NCI-H146 (cell line): ENCODE measurements at regions not wholly inside any gene's neighbourhood (a gene's known extent, or its start where the extent isn't known, plus 50 kb on each side); places are given as distances from the start of the nearest gene placed in this dataset.
"Not testable (repeated sequence)": the region's sequence is repeated elsewhere in the genome, so short reads cannot be mapped to it uniquely, and the experiment has no call there.

Experiments
- DNase-seq: peaks from one replicate; lab custom pipeline; 2025; lab: John Stamatoyannopoulos, UW

DNA sequence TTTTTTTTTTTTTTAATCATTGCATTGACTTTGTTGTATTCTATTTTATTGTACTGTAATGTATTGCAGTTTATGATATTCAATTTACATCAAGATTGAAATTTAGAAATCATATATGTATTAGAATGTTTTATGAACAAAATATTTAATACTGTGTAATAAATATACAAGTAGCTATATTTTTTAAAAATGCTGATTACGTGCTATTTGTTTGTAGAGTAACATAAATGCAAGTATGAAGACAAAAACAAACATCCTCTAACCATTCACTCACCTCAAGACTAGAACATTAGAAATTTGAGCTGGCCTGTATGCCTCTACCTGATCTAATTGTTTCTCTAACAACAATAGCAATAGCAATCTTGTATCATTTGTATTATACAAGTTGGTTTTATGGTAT lies 290.3 kb downstream of the GATA3 start:
- no peak for DNase-seq

DNA sequence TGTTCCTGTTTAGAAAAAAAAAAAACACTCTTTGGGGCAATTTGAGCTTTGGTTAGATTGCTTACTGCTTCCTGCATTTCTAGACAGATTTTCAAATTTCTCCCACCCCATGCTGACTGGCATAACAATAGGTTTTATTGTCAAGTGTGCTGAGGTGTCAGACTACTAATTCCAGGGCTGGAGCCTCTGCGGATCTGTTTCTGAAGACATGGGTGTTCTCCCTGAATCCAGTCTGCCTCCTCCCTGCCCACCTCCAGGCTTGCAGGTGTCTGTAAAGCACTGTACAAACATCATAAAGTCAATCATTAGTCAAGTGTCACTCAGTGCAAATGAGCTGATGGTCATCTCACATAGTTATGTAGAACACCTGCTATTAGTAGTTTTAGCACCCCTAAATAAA lies 292.4 kb downstream of the GATA3 start:
- no peak for DNase-seq

DNA sequence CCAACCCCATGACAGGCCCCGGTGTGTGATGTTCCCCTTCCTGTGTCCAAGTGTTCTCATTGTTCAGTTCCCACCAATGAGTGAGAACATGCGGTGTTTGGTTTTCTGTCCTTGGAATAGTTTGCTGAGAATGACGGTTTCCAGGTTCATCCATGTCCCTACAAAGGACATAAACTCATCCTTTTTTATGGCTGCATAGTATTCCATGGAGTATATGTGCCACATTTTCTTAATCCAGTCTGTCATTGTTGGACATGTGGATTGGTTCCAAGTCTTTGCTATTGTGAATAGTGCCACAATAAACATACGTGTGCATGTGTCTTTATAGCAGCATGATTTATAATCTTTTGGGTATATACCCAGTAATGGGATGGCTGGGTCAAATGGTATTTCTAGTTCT lies 293.1 kb downstream of the GATA3 start:
- DNase-seq = not testable (repeated sequence)

DNA sequence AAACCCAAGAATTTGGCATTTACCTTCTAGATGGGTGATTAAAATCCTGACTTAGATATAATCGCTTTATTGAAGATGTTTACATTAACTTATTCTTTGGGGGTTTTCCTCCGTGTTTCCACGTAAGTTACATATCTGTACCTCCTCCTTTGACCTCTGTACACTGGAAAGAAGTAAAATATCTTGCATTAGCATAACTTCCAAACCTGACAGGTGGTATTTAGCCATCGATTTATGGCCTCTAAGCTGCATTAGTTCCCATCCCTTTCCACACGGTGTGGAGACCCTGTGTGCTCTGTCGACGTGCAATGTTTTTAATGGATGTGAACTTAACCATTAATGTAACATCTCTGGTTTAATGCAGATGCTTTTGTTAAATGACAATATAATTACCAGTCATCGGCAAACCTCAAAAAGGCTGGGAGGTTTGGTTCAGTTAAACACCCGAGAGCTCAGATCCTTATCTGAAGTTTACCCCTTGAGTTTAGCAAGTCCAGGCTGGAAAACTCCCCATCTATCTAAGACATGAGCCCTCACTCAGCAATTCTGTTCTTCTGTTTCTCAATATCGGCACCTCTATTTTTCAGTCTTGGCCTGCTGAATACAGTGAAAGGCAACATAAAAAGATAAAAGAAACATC lies 295.2 kb downstream of the GATA3 start:
- no peak for DNase-seq

DNA sequence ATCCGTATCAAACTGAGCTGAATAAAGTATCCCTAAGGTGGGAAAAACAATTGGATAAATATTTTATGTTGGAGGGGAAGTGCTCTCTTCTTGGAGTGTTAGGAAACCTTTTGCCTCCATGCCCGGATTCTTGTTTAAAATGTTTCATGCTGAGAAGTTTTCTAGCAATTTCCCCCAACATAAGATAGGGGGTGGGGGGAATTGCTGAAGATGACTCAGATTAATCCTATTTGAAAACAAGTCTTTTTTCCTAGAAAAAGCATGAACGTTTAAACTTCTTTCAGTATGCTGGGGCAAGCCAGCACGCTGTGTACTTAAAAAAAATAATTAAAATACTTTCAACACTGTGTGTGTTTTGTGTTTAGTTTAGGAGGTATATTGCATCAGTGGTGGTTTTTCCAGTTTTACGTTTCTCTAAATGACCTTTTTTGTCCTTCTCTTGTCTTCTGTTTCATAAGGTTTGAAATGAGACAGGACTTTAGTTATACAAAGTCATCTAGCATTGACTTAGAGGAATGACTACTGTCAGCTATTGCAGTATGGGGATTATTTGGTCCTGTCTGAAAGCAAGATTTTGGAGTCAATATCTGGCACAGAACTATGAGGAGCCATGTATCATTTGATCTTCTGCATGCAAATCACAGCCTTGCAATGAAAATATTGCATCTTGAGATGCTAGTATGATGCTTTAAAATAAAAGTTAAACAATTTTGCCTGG lies 295.9 kb downstream of the GATA3 start:
- DNase-seq = no peak

DNA sequence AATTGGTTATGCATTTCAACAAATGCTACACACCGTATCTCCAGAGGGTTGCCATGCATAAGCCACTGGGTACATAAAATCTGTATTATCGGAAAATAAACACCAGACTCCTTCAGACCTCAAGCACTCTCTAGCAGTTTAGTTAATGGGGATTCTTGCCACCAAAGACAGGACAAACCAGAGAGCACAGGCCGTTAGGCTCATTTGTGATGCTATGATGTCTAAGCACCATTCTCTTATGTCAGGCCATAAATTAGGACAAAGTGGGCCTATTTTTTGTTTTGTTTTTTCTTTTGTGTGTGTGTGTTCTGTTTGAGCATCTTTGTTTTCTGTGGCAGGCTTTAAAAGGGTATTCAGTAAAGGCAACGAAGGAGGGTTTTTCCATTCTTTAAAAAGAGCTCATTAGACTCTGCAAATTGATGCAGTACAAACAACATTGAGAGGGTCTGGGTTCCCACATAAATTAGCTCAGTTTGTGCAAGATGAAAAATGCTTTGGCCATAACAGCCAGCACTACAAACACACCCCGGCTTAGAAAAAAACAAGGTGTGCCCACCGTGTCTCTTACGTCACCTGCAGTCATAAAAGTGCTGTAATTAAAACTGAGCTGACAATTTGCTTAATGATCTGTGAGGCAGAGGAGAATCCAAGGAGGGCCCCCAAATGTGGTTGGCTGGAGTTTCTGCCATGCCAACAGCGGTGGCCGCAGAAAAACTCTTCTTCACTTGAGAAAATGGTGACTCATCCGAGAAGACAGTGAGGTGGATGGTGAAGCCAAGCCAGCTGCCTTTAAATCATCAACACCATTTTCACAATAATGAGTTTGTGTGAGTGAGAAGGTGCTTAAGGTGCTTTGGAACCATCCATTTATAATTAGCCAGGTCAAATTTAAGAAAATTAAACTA lies 297.9 kb downstream of the GATA3 start:
- DNase-seq = no peak

- DNase-seq = no peak
Measured at GRCh38 chr10:8356283-8356682, 301.8 kb downstream of the GATA3 start.

GRCh38 chr10:8359467-8359866 lies 305.0 kb downstream of the GATA3 start:
- DNase-seq = no peak

DNA sequence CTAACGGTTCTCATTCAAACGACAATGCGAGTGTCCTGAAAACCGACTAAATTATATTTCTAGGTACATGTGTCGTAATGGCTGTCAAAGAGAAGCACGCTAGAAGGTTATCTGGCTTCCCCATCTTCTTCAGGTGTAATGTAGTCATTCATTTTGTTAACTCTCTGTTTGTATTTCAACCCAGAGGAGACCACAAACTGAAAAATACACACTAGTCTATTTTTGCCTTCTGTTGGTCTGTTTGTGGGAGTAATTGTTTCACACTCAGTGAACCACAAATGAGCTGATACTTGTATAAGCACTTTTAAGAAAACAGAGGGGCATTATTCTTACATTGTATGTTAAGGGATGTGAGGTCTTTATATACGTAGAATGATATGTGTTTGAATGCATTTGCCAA lies 305.9 kb downstream of the GATA3 start:
- DNase-seq = no peak

GRCh38 chr10:8360814-8361509 lies 306.5 kb downstream of the GATA3 start:
- no peak for DNase-seq

GRCh38 chr10:8361510-8361844 lies 307.0 kb downstream of the GATA3 start:
- no peak for DNase-seq

GRCh38 chr10:8365935-8366911 lies 311.7 kb downstream of the GATA3 start:
- no peak for DNase-seq

DNA sequence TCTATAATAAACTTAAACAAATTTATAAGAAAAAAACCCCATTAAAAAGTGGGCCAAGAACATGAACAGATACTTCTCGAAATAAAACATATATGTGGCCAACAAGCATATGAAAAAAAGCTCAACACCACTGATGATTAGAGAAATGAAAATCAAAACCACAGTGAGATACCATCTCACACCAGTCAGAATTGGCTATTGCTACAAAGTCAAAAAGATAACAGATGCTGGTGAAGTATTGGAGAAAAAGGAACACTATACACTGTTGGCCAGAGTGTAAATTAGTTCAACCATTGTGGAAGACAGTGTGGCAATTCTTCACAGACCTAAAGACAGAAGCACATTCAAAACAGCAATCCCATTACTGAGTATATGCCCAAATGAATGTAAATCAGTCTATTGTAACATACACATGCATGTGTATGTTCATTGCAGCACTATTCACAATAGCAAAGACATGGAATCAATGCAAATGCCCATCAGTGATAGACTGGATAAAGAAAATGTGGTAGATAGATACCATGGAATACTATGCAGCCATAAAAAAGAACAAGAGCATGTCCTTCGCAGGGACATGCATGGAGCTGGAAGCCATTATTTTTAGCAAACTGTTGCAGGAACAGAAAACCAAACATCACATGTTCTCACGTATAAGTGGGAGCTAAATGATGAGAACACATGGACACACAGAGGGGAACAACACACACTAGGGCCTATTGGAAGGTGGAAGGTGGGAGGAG lies 313.4 kb downstream of the GATA3 start:
- DNase-seq = not testable (repeated sequence)

GRCh38 chr10:8369666-8370065 lies 315.2 kb downstream of the GATA3 start:
- DNase-seq = no peak

DNA sequence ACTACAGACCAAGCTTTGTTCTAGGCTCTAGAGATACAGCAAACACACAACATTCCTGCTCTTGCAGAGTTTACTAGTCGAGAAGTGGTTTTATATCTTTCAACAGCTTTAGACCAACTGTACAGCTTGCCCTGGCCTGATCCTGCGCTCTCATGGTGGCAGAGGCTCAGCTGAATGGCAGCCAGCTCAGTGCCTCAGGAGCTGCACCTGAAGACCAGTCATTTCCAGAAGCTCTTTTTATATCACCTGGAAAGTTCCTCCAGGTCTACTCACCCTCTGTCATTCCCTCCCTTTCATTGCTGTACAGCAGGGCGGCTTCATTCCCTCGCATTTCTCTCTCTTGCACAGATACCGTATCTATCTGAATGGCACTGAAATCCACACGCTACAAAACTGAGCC lies 319.8 kb downstream of the GATA3 start:
- no peak for DNase-seq

DNA sequence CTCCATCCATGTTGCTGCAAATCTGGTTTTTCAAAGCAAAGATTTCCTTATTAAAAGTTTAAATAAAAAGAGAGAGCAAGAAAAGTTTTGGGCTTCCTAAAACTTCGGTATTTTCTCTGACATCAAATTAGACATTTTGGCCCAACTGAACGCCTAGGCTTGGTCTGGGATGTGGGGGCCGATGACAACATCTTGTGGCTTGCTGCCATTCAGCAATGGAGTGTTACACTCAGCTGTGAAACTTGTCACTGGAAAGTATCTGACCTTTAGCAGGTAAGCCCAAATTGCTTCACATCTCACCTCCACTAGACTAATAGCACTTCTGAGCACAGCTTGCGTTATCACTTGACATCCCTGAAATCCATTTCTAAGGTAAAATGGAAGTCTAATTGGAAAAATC lies 320.6 kb downstream of the GATA3 start:
- no peak for DNase-seq

DNA sequence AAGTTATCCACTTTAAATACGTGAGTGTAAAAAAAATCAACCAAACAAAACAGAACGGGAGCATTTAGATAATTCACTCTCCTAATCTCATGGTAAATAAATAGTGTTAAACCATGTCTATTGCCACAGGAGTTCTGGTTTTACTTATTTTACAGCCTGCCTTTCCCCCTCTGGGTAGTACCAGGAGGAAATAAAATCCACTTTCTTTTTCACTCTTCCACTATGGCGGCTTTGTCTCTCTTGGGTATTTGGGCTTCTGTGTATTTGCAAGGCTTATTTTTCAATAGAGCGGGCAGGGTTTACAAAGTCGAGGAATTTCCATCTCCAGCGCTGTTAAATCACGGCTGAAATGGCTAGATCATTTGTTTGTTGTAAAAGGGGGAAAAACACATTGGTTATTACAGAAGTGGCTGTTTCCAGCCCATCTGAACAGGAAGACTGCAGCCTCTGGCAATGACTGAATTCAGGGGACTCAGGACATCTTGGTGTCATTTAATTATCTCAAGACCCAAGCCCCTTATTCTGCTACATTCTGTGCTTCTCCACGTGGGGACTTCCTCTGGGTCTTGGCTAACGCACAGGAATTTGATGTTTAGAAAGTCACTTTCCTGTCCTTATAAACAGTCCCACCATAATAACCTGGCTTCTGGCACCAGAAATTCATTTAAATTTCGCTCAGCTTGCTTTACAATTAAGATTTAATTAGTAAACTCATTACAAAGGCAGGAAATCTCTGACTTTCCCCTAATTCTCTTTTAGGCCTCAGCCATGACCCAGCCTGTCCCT lies 323.9 kb downstream of the GATA3 start:
- no peak for DNase-seq

DNA sequence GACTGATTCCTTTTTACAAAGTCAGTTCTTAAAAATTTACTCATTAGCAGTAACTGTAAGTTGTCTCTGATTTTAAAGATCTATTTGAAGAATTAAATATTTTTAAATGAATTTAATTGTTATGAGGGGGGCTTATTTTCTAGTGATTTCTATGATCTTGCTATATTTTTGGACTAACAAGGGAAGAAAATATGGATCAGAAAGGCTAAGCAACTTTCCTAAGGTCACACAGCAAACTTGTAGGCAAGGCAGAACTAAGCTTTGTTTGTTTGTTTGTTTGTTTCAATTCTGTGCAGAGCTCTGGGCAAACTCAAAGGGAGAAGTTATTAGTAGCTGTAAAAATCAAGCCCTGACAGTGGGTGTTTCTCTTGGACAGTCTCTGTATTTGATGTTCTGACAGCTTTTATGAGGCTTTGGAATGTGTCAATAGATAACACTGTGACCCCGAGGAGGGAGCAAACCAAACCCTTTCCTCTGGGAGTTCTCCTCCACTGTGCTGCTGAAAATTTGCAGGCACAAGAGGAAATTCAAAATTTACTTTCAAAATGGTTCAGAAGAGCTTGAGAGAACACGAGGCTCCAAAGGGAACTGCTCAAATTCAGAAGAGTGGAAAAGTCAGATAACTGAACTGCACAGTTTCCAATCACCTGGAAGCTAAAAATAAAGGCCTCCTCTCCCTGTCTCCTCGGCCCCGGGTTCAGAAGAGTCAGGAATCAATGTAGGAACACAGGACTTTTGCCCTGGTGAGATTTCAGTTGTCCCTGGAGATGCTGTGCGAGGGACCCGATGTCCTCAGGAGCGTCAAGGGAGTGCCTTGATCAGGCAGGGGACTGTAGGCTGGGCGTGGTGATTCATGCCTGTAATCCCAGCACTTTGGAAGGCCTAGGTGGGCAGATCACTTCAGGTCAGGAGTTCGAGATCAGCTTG lies 325.7 kb downstream of the GATA3 start:
- DNase-seq = no peak
